ENCODE measurements at regions not wholly inside any gene's neighbourhood (a gene's known extent, or its start where the extent isn't known, plus 50 kb on each side); places are given as distances from the start of the nearest gene placed in this dataset.

DNA sequence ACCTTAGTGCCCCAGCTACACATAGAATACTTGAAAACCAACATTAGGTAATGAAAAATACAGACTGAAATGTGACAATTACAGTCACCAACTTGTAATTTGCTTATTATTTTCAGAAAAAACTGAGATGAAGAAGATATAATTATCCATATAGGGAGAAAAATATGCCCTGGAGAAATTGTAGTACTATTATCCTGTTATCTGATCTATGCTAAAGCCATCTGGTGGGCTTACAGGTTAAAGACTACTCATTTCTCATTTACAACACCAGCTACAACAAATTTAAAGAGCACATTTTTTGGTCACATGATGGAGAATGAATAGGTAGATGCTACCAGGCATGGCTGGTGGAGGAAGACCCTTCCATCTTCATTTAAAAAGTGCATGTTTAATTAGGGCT is 79.6 kb upstream of the NYAP2 start:
- TF ChIP-seq, protein P1, sequence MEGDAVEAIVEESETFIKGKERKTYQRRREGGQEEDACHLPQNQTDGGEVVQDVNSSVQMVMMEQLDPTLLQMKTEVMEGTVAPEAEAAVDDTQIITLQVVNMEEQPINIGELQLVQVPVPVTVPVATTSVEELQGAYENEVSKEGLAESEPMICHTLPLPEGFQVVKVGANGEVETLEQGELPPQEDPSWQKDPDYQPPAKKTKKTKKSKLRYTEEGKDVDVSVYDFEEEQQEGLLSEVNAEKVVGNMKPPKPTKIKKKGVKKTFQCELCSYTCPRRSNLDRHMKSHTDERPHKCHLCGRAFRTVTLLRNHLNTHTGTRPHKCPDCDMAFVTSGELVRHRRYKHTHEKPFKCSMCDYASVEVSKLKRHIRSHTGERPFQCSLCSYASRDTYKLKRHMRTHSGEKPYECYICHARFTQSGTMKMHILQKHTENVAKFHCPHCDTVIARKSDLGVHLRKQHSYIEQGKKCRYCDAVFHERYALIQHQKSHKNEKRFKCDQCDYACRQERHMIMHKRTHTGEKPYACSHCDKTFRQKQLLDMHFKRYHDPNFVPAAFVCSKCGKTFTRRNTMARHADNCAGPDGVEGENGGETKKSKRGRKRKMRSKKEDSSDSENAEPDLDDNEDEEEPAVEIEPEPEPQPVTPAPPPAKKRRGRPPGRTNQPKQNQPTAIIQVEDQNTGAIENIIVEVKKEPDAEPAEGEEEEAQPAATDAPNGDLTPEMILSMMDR (IDR thresholded peaks at IDR 0.05), result no peak
- no peak for TF ChIP-seq POLR2A (IDR thresholded peaks at IDR 0.05)
